HT1080 (cell line): ENCODE measurements at regions not wholly inside any gene's neighbourhood (a gene's known extent, or its start where the extent isn't known, plus 50 kb on each side); places are given as distances from the start of the nearest gene placed in this dataset.
A peak's percentile ranks its signal among the peaks of the same experiment; 100 is the strongest.
"Not testable (repeated sequence)": the region's sequence is repeated elsewhere in the genome, so short reads cannot be mapped to it uniquely, and the experiment has no call there.

Experiments
- DNase-seq: peaks from one replicate; pipeline ENCODE4 v3.0.0-alpha.2; 2015; ENCODE audit warnings: low read depth

DNA sequence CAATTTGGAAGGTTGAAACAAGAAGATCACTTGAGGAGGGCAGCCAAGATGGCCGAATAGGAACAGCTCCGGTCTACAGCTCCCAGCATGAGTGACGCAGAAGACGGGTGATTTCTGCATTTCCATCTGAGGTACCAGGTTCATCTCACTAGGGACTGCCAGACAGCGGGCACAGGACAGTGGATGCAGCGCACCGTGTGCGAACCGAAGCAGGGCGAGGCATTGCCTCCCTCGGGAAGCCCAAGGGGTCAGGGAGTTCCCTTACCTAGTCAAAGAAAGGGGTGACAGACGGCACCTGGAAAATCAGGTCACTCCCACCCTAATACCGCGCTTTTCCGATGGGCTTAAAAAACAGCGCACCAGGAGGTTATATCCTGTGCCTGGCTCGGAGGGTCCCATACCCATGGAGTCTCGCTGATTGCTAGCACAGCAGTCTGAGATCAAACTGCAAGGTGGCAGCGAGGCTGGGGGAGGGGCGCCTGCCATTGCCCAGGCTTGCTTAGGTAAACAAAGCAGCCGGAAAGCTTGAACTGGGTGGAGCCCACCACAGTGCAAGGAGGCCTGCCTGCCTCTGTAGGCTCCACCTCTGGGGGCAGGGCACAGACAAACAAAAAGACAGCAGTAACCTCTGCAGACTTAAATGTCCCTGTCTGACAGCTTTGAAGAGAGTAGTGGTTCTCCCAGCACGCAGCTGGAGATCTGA is 430.4 kb upstream of the RGMB start:
- DNase-seq: not testable (repeated sequence)

DNA sequence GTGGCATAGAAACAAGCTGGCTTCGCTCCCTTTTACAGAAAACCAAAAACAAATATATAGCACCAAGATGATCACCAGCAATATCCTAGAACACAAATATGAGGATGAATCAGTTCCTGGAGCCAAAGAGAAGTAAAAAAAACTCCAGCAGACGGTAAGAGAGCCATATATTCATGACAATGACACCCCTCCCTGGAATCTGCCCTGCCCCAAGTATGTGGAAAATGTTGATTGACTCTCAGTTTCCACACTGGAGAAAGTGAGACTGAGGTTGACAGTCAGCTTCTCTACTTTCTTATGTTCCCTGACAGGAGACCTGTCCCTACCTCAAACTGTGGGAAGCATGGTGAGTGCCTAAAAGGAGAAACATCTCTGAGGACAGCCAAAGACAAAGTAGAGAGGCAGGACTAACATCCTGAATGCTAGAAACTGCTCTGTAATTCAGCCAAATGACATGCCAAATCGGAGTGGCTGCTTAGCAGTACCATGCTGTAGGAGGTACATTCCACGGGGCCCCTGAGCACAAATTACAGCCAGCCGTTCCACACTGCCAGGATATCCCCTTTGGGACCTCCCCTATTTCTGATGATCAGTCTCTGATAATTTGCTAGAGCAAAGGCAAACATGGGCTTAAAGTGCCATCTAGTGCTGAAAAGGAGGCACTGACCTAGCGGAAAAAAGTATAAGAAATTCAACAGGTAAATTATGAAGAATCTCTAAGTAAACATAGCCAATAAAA is 424.0 kb upstream of the RGMB start:
- peak; percentile 80 for DNase-seq

DNA sequence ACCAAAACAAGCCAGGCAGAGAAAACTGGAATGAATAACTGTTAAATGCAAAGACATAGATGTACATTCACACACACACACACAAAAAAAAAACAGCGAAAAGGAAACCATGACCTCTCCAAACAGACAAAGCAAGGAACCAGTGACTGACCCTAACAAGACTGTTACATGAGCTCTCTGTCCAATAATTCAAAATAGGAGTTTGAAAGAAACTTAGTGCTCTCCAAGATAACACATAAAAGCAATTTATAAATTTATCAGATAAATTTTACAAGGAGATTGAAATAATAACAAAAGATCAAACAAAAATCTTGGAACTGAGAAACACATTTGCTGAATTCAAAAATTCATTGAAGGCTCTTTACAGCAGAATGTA is 423.5 kb upstream of the RGMB start:
- DNase-seq: no peak

DNA sequence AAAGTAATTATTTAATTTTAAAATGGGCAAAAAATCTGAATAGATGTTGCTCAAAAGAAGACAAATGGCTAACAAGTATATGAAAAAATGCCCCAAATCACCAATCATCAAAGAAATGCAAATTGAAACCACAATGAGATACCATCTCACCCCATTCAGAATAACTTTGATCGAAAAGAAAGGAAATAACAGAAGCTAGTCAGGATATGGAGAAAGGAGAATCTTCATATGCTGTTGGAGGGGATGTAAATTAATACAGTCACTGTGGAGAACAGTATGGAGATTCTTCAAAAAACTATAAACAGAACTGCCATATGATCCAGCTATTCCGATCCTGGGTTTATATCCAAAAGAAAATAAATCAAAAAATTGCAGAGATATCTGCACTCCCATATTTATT is 418.5 kb upstream of the RGMB start:
- DNase-seq: no peak

DNA sequence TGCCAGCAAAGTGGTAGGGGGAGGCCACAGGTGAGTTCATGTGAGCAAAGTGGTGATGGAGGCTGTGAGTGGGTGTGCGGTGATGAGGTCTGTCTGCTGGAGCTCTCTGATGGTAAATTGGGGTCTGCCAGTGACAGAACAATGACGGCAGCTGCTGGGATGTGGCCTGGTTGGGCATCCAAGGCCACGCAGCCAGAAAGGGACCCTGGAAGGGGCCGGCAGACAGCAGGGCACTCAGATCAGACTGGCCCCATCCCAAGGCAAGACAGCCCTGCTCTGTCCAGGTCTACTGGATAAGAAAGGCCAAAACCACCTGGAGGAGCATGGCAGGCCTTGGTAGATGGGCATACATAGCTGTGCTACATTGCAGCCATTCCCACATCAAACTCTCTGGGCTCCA is 412.9 kb upstream of the RGMB start:
- no peak for DNase-seq

DNA sequence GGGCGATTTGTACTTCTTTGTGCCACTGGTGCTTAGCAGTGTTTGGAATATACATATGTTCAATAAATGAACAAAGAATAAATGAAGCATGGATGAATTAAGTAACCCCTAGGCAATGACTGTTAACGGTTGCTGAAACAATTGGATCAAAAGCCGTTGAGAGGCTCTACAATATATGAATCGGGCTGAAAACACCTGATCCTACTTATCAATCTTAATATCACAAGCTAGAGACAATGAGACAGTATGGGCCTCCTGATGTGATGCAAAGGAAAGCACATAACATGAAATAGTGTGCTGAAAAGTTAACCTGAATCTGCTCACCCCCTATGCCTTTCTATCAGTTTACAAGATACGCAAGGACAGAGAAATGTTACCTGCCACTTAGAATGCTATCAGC is 410.3 kb upstream of the RGMB start:
- no peak for DNase-seq

- no peak for DNase-seq
Measured at GRCh38 chr5:98364549-98364948, 408.9 kb upstream of the RGMB start.

DNA sequence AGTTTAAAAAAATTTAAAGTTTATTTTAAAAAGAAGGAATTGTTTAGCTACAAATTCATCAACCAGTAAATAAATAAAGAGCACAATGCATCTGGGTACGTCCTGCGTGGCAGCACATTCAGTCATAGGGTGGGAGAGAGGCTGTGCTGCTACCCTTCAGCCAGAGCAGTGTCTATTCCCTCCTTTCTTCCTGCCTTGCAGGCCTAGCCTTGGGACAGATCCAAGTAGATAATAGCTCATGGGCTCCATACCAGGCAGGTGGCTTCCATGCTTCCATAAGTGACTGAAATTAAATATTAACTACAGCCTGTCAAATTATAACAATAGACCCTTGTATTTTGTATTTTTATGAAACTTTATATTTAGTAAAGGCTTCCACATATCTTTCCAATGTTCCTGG is 408.3 kb upstream of the RGMB start:
- DNase-seq: no peak

GRCh38 chr5:98368141-98368540 is 405.3 kb upstream of the RGMB start:
- peak; percentile 19 for DNase-seq

DNA sequence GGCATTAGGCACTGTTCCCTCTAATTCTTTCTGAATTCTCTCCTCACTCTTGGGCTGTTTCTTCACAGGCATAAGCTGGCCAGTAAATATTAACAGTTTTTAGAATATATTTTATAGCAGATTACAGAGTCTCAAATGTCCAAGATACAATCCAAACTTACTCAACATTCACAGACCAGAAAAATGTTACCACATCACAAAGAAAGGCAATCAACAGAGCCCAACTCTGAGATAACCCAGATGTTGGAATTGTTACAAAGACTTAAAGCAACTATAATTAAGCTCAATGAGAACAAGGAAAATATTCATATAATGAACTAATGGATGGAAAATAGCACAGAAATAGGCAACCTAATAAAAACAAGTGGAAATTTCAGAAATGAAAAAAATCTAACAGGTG is 401.1 kb upstream of the RGMB start:
- DNase-seq: no peak

DNA sequence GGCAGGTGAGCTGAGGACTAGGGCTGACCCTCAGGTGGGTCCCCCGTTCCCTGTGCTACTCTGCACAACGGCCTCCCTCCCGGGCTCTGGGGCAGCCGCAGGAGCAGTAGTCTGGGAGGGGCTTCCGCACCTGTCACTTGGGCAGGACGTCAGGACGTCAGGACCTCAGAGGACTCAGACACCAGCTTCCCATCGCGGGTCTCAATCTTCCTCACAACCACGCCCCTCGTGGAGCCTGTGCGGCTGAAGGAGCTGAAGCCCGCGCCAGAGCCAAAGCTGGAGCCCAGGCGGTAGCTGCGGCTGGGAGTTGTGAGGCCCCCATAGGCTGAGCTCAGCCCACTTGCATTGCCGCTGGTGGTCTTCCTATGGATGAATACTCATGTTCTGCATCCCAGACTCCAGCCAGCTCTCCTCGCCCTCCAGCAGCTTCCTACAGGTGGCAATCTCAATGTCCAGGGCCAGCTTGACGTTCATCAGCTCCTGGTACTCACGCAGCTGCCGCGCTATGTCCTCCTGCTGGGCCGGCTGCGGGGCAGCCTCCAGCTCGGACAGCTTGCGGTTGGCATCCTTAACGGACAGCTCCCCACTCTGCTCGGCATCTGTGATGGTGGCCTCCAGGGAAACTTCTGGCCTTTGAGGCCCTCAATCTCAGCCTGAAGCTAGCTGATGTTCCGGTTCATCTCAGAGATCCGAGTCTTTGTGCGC is 381.4 kb upstream of the RGMB start:
- DNase-seq: no peak

DNA sequence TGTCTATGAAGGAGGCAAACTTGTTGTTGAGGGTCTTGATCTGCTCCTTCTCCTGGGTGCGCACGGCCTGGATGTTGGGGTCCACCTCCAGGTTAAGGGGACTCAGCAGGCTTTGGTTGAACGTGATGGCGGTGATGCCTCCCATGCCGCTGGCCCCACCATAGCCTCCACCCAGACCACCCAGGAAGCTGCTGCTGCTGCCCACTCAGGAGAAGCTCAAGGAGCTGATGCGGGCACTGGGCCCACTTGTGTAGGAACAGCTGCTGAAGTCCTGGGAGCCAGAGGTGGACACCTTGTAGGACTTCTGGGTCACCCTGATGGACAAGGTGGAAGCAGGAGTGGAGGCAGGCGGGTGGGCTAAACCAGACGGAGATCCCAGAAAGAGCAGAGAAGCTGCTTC is 380.3 kb upstream of the RGMB start:
- DNase-seq: not testable (repeated sequence)

GRCh38 chr5:98397081-98397480 is 376.4 kb upstream of the RGMB start:
- DNase-seq: no peak

DNA sequence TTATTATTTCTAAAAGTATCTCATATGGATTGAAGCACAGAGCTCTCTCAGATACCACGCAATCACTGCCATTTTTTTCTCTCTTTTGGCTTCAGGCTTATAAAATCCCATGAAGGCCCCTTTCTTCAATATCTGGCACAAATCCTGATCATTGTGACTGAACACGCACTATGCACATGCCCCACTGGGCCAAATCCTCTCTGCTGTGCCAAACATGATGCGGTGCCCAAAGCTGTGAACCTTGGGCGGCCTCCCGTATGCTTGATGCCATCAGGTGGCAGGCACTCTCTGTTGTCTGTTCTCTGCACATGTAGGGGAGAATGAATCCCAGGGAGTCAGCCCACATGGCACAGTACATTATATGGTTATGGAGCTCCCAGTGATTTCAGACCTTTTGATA is 375.0 kb upstream of the RGMB start:
- no peak for DNase-seq

- no peak for DNase-seq
Measured at GRCh38 chr5:98401656-98402055, 371.8 kb upstream of the RGMB start.

DNA sequence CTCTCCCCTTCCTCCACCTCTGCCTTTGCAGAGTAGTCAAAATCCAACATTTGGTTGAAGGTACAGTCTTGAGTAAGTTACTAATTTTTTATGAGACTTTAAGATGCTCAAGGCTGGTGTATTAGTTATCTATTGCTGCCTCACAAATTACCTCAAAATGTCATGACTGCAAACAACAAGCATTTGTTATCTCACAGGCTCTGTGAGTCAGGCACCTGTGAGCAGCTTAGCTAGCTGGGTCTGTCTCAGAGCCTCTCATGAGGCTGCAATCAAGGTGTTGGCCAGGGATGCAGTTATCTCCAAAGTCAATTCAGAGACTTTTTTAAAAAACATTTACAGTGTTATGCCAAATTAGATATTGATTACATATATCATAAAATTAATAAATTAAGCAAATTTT is 371.3 kb upstream of the RGMB start:
- DNase-seq: no peak

DNA sequence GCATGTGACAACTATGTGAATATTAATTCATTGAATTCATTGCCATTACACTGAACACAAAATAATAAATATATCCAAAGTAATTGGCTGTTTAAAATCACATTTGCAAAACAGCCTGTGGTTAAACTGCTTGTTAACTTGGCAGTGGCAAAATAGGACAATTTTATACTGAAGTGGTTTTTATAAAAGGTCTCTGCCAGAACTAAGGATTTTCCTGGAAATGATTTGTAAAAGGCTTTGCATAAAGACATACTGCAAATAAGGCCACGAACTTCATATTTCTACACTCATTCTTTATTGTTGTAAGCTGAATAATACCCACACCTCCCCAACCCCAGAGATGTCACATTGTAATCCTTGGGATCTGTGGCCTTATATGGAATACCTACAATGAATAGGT is 370.3 kb upstream of the RGMB start:
- no peak for DNase-seq

- peak; percentile 82 for DNase-seq
Measured at GRCh38 chr5:98414938-98415337, 358.5 kb upstream of the RGMB start.

DNA sequence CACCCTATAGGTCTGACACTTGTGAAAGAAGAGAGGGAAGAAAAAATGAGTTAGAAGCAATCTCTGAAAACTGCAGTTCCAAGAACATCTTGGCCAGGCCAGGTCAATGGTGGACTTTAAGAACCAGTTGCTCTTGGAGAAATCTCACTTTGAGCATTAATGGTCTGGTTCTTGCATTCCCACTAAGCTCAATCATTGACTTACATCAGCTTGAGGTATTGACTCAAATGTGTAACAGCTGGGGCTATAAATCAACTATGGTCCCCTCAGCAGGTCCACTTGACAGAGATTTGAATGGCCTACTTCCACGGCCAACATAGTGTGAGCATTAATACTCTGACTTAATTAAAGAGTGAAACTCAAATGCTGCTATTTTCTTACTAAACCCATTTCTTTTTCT is 357.8 kb upstream of the RGMB start:
- DNase-seq: no peak

DNA sequence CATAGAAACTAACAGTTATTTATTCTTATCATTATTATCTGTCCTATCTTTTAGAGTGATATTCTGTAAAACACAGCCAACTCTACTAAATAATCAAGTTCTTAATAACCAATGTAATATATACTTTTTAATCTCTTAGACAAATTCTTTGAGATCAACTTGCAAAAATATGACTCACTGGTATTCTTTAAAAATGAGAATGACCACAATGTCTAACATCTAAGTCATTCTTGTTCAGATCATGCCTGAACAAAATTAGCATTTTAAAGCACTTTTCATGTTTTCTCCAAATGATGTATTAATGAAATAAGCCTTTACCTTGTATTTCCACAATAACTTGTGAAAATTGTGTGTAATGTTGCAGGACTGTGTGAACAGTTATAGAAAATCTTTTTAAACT is 356.9 kb upstream of the RGMB start:
- no peak for DNase-seq

DNA sequence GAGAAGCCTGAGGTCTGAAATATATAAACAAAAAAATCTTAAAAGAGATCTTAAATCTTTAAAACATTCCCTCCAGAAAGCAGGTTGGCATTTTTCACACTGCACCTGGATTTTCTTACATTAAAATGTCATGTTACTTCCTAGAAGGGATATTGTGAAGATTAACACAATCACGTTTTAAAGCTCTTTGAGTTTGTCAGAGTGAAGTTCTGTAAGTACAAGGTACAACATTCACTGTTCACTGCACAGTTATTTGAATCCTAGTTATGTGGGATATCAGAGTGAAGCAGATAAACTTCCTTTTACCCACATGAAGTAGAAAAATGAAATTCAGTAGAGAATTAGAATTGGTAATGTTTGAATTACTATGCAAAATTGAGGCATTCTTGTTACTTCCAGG is 353.6 kb upstream of the RGMB start:
- no peak for DNase-seq

DNA sequence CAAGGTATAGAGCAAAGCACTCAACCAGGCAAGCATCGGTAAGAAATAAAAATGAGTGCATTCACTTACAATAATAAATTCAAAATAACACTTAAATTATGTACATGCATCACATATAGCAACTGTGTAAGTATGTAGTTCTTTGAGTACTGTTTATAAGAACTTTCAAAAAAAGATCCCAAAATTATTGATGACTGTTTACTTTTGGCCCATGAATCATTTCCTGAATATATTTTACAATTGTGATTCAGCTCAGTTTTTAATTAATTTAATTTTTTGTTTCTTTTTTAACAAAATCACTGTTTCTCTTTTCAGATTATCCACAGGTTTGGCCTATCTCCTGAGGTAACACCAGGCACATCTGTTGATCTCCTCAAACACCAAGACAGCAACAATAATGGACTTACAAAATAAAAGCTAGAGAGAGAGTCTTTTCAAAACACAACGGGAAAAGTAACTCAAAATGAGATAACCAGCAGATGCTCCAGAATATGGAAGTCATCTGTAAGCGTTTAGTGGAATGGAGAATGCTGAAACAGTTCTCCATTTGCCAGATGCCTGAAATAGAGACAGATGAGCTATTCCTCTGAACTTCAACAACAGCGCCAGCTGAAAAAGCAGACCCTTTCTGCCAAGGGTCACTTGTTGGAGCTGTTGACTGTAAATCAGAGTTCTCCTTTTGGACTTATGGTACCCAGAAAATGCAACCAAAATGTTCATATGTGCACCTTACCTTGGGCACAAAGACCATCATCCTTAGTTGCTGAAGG is 348.6 kb upstream of the RGMB start:
- DNase-seq: no peak
